ENCODE measurements at regions not wholly inside any gene's neighbourhood (a gene's known extent, or its start where the extent isn't known, plus 50 kb on each side); places are given as distances from the start of the nearest gene placed in this dataset.

DNA sequence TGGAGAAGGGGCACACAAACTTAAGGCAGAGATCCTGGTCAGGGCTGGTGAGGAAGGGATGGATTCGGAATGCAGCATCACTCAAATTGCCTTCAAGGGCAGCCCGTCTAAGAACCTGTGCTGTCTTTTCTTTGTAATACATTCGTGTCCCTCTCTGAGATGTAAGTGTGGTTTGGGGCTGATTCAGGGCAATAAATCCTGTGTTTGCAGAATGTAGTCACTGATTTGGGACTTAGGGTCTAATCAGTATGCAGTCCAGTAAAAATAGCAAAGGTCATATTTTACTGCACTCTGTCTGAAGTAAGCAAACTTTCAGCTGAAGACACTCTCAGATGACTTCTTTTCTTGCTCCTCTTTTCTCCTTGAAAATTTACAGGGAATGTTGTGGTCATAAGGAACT lies 93.8 kb upstream of the C1QTNF9B start:
- TF ChIP-seq CTCF (IDR thresholded peaks at IDR 0.05) (no peak), POLR2A (IDR thresholded peaks at IDR 0.05) (no peak)
